ENCODE measurements at regions not wholly inside any gene's neighbourhood (a gene's known extent, or its start where the extent isn't known, plus 50 kb on each side); places are given as distances from the start of the nearest gene placed in this dataset.

- no peak overlapping the region for H3T11ph ChIP-seq (ENCODE audit: low read length)
- no peaks in the 10 kb centered on the region for H3K9me3 ChIP-seq (ENCODE audit: control insufficient read depth, low read depth, low read length)
- TF ChIP-seq CTCF (conservative IDR thresholded peaks at IDR 0.05), result no peak
- H3K27ac Mint-ChIP-seq, result peak overlapping the region in 1 of 3 experiments; percentile 29; a peak in 2 of 7 replicates
- H3K27ac ChIP-seq (ENCODE audit: insufficient read length, low read depth, low read length), result no peak overlapping the region
- peaks cover 23 to 26% of the 10 kb centered on the region in 2 experiments for H3K4me1 Mint-ChIP-seq
- H2BK20ac ChIP-seq (ENCODE audit: low read depth, low read length, poor library complexity, severe bottlenecking), result no peak overlapping the region
- H3K4ac ChIP-seq (ENCODE audit: low read depth, low read length), result no peak overlapping the region
- no peak overlapping the region for H3K23ac ChIP-seq (ENCODE audit: insufficient read length, low read depth, low read length)
- H3K9me3 Mint-ChIP-seq, result peaks cover 11 to 12% of the 10 kb centered on the region in 2 experiments; a peak in 4 of 5 replicates
- no peak overlapping the region for H4K8ac ChIP-seq (replicated peaks; ENCODE audit: insufficient read length, low read depth, low read length)
- no peaks in the 10 kb centered on the region for H3K27me3 Mint-ChIP-seq (ENCODE audit: low read depth)
- no peak overlapping the region for H3K18ac ChIP-seq (ENCODE audit: insufficient read length, low read depth, low read length)
- H2BK15ac ChIP-seq (ENCODE audit: low read depth, low read length), result no peak overlapping the region
- H3K4me1 ChIP-seq (ENCODE audit: insufficient read depth, low read length), result peaks cover 3% of the 10 kb centered on the region; the same call in 1 of the 2 replicates
- no peaks in the 10 kb centered on the region for H3K79me2 ChIP-seq (ENCODE audit: insufficient read depth, low read length)
- no peak overlapping the region for H3K56ac ChIP-seq (ENCODE audit: insufficient read length, low read depth, low read length)
- no peak overlapping the region for H3K14ac ChIP-seq (ENCODE audit: insufficient read depth, low read length)
- H3K36me3 Mint-ChIP-seq (ENCODE audit: insufficient read depth in 1 of 3, low read depth in 3 of 3), result peaks cover 2 to 18% (median 11%) of the 10 kb centered on the region in 3 experiments; a peak in 5 of 7 replicates
- H4K5ac ChIP-seq (ENCODE audit: insufficient read length, low read depth, low read length), result no peak overlapping the region
- DNase-seq, result no peak
- no peaks in the 10 kb centered on the region for H3K27me3 ChIP-seq (ENCODE audit: insufficient read depth, low read length)
- no peak overlapping the region for H2BK12ac ChIP-seq (ENCODE audit: insufficient read length, low read depth, low read length)
- H3K23me2 ChIP-seq (ENCODE audit: insufficient read length, low read depth, low read length, poor library complexity, severe bottlenecking), result no peaks in the 10 kb centered on the region
- no peaks in the 10 kb centered on the region for H4K20me1 ChIP-seq (ENCODE audit: control insufficient read depth, insufficient read depth, insufficient read length)
- H2BK5ac ChIP-seq (ENCODE audit: insufficient read length, low read length), result no peak overlapping the region
- no peaks in the 10 kb centered on the region for H3K79me1 ChIP-seq (ENCODE audit: insufficient read depth, low read depth, low read length, poor library complexity, severe bottlenecking)
- H3K4me2 ChIP-seq (ENCODE audit: insufficient read depth, insufficient read length, low read length), result no peak overlapping the region
- H2AK5ac ChIP-seq (ENCODE audit: insufficient read length, low read length), result no peak overlapping the region
- H4K91ac ChIP-seq (ENCODE audit: insufficient read length, low read depth, low read length), result no peak overlapping the region
- WGBS (ENCODE audit: extremely low coverage, insufficient read length, low lambda C conversion rate), result no CpG with 5 or more reads among the region's 6 CpGs
- no peak overlapping the region for H2AFZ ChIP-seq (ENCODE audit: low read length)
- no peak overlapping the region for H3K9ac ChIP-seq (ENCODE audit: extremely low read depth, insufficient read length, low read length)
- H3K4me3 Mint-ChIP-seq, result no peak overlapping the region
- no peak overlapping the region for H2BK120ac ChIP-seq (ENCODE audit: low read depth, low read length, poor library complexity, severe bottlenecking)
These were observed 591.6 kb upstream of the PFKP start for GRCh38 chr10:2475711-2476217.
